GM10266 (cell line): ENCODE measurements at regions not wholly inside any gene's neighbourhood (a gene's known extent, or its start where the extent isn't known, plus 50 kb on each side); places are given as distances from the start of the nearest gene placed in this dataset.

Experiments used
- DNase-seq: peaks from one replicate; pipeline ENCODE4 v3.0.0; 2012; ENCODE audit errors: extremely low spot score
- CTCF ChIP-seq: IDR thresholded peaks from 2 replicates; pipeline ENCODE4 v1.5.1; 2012; ENCODE audit warnings: mild to moderate bottlenecking, low read depth; ENCODE audit not compliant: control insufficient read depth, insufficient read depth; ENCODE audit errors: missing control alignments

GRCh38 chr2:236847023-236847422, 238.7 kb upstream of the COPS8 start:
- no peak for TF ChIP-seq CTCF
- DNase-seq = no peak

GRCh38 chr2:236847538-236848263, 238.0 kb upstream of the COPS8 start:
- no peak for DNase-seq
- no peak for TF ChIP-seq CTCF

DNA sequence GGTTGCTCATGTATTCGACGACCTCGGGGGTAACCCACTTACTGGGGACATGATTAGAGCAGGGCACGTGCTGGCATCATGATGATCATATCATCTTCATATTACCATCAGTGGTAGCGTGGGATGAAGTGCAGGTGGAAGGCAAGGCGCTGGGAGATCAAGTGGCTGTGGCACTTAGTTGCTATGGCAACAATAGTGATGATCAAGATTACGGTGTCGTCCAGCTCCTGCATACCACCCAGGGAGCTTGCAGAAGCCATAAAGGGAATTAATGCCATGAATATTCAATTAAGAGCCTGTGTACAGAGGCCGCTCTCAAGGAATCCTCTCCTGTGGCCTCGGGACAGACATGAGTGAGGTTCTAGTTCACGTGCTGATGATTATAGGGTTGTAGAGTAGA, 237.2 kb upstream of the COPS8 start:
- TF ChIP-seq CTCF = no peak

GRCh38 chr2:236849508-236849907, 236.2 kb upstream of the COPS8 start:
- no peak for TF ChIP-seq CTCF
- DNase-seq = no peak

More for the DNA sequence above, 237.2 kb upstream of the COPS8 start:
- DNase-seq = no peak

DNA sequence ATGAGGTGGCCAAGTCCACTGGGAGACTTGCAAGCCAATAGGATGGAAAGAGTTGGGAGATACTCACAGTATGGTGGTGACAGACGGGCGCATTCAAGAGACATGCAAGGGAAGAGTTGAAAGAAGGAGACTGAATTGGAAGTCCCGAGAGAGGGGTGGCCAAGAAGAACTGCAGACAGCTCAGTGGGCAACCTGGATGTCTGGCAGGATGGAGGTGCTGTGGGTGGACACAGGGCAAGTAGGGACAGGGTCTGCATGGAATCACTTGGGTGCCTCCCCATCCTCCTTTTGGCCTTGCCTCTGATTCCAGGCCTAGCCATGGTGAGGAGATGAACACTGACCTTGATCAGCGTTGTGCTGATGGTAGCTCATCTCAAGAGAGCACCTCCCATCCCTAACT, 235.7 kb upstream of the COPS8 start:
- TF ChIP-seq CTCF = no peak
- no peak for DNase-seq

GRCh38 chr2:236851187-236851586, 234.5 kb upstream of the COPS8 start:
- no peak for DNase-seq
- TF ChIP-seq CTCF = no peak

DNA sequence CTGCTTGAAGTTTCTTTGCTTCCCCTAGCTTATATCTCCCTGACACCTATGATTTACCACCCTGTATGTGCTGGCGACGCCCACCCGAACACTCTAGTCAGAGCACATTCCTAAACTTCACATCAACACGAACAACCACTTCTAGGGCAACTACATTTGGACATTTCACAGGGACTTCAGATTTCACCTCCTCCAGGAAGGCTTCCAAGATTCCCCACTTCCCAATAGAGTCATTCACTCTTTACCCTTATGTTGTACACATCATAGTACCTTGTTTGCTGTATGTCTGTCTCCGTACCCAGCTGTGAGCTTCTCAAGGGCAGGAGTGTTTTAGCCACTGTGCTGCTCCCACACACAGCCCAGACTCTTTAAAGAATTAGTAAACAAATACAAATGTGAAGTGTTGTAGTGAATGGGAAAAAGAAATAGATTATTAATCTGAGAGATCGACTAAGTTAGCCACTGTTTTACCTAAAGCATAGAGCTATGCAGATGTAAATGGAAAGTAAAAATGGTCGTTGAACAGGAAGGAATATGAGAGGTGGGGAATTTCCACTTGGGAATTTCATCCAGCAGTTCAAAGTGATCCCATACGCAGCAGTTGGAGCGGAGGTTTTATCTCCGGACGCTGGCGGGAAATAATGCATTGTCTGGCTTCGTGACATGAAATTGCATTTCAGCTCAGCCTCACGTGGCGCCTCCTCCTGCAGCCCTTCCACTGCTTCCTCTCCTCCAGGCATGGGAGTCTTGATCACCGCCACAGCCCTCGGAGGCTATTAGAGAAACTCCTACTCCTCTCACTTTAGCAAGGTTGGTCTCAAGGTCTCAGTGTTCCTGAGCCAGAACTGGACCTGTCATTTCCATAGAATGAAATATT, 233.4 kb upstream of the COPS8 start:
- no peak for DNase-seq
- TF ChIP-seq CTCF = no peak
